HepG2 (cell line): ENCODE measurements at regions not wholly inside any gene's neighbourhood (a gene's known extent, or its start where the extent isn't known, plus 50 kb on each side); places are given as distances from the start of the nearest gene placed in this dataset.

Source experiments
- ATAC-seq: fragments of 200-7000 bp; cut with Tn5 transposase; 3 replicates; pipeline ENCODE4 v1.9.1; 2020; ENCODE audit warnings: mild to moderate bottlenecking, moderate library complexity
- BruUV-seq: library from RNA; stranded (reverse); fragments of 400-500 nt; replicated peaks from 2 replicates; lab custom pipeline; 2021; lab: Mats Ljungman, UMichigan
- CTCF ChIA-PET: fragments of 300-600 bp; formaldehyde crosslinking; extraction: SDS; loops from one replicate; lab custom pipeline; 2021; ENCODE audit warnings: low total read pairs, inconsistent platforms, low intra/inter-chr PET ratio; lab: Yijun Ruan, JAX
- POLR2A ChIA-PET: fragments of 350-600 bp; sonication (Branson Sonifier 250); formaldehyde crosslinking; loops from one replicate; lab custom pipeline; 2020; ENCODE audit warnings: antibody characterized with exemption, inconsistent platforms; lab: Yijun Ruan, JAX
- DNase-seq: peaks from one replicate; pipeline ENCODE4 v3.0.0-alpha.2; 2015; ENCODE audit warnings: low spot score
- FAIRE-seq: peaks from 3 replicates; lab custom pipeline; 2011; peaks lifted over from hg19 to GRCh38; lab: Jason Lieb, UNC
- H2AFZ ChIP-seq: one replicate; pipeline ENCODE4 v1.6.1; 2011; ENCODE audit warnings: low read length, inconsistent platforms
- H3K27ac ChIP-seq: fragments of 300-600 bp; 3 replicates; pipeline ENCODE4 v1.8.0; 2011; ENCODE audit warnings: mixed run types, mild to moderate bottlenecking, mixed read lengths, low read length, inconsistent platforms; ENCODE audit not compliant: insufficient read depth; ENCODE audit errors: extremely low read length
- H3K27me3 ChIP-seq, 2 experiments: fragments of 200-600 bp in 1 of 2; 2 replicates in 1 of 2; 3 replicates in 1 of 2; pipeline versions ENCODE4 v1.6.0 to v1.8.0; 2011; ENCODE audit warnings: low read length in 2 of 2, mild to moderate bottlenecking in 2 of 2, moderate library complexity in 2 of 2, inconsistent platforms in 1 of 2; ENCODE audit not compliant: insufficient read depth in 2 of 2, control insufficient read depth in 1 of 2
- H3K36me3 ChIP-seq, 2 experiments: fragments of 200-600 bp in 1 of 2; replicated peaks in 1 of 2; 2 replicates in 1 of 2; 3 replicates in 1 of 2; pipeline versions ENCODE4 v1.5.1 to v1.8.0; 2011; ENCODE audit warnings: low read length in 2 of 2, inconsistent platforms in 1 of 2; ENCODE audit not compliant: insufficient read depth in 2 of 2, control insufficient read depth in 1 of 2
- H3K4me1 ChIP-seq: 2 replicates; pipeline ENCODE4 v1.5.1; 2012; ENCODE audit warnings: low read length, inconsistent platforms; ENCODE audit not compliant: insufficient read depth
- H3K4me2 ChIP-seq: 2 replicates; pipeline ENCODE4 v1.6.0; 2011; ENCODE audit warnings: low read depth, low read length, inconsistent platforms
- H3K4me3 ChIP-seq, 3 experiments: fragments of 200-600 bp in 1 of 3; sonication (generic), shearing (Covaris generic) in 1 of 3; replicated peaks in 1 of 3; 2 replicates each; pipeline ENCODE4 v1.5.1; 2011 to 2016; ENCODE audit warnings: low read length in 3 of 3, inconsistent platforms in 2 of 3, low read depth in 2 of 3, mild to moderate bottlenecking in 2 of 3, control low read depth in 1 of 3, mixed read lengths in 1 of 3; ENCODE audit not compliant: insufficient read depth in 1 of 3
- H3K79me2 ChIP-seq: one replicate; pipeline ENCODE4 v1.6.1; 2011; ENCODE audit warnings: low read length, inconsistent platforms; ENCODE audit not compliant: insufficient read depth
- H3K9ac ChIP-seq: 2 replicates; pipeline ENCODE4 v1.6.0; 2011; ENCODE audit warnings: mild to moderate bottlenecking, low read depth, low read length, inconsistent platforms; ENCODE audit not compliant: insufficient read depth
- H3K9me3 ChIP-seq: 2 replicates; pipeline ENCODE4 v1.5.1; 2012; ENCODE audit warnings: mild to moderate bottlenecking, low read length
- H4K20me1 ChIP-seq: 2 replicates; pipeline ENCODE4 v1.6.0; 2011; ENCODE audit warnings: inconsistent platforms, mild to moderate bottlenecking, low read length, moderate library complexity; ENCODE audit not compliant: insufficient read depth
- DR1 ChIP-seq: sonication (generic); formaldehyde crosslinking; IDR thresholded peaks from 2 replicates; pipeline ENCODE4 v1.8.0; 2021; ENCODE audit warnings: mild to moderate bottlenecking, missing genetic modification reagents, inconsistent platforms
- FOSL2 ChIP-seq: sonication (generic); formaldehyde crosslinking; IDR thresholded peaks from 2 replicates; pipeline ENCODE4 v1.4.0; 2020; ENCODE audit warnings: missing genetic modification reagents
- HNRNPUL1 ChIP-seq: fragments of 200-400 bp; formaldehyde crosslinking; IDR thresholded peaks from 2 replicates; pipeline ENCODE4 v1.6.1; 2017; ENCODE audit warnings: low read depth, mild to moderate bottlenecking, low read length, moderate library complexity
- KLF9 ChIP-seq: IDR thresholded peaks from 2 replicates; pipeline ENCODE4 v1.6.1; 2016; ENCODE audit warnings: low read depth
- MAFK ChIP-seq, 2 experiments: IDR thresholded peaks in 1 of 2; conservative IDR thresholded peaks in 1 of 2; 2 replicates each; pipeline ENCODE4 v1.6.1; 2011; ENCODE audit warnings: improper control_type of control experiment in 2 of 2, low read length in 2 of 2
- NFIC ChIP-seq: IDR thresholded peaks from 2 replicates; pipeline ENCODE4 v1.6.1; 2012; ENCODE audit warnings: mild to moderate bottlenecking, low read length, inconsistent platforms
- RBM22 ChIP-seq: fragments of 200-400 bp; formaldehyde crosslinking; optimal IDR thresholded peaks from 2 replicates; pipeline ENCODE3; 2017; ENCODE audit warnings: mild to moderate bottlenecking, low read length, moderate library complexity
- ZFP36 ChIP-seq: fragments of 150-350 bp; IDR thresholded peaks from 2 replicates; pipeline ENCODE4 v1.6.1; 2018; ENCODE audit warnings: borderline replicate concordance, low read length, low read depth; ENCODE audit not compliant: partially characterized antibody
- ZNF761 ChIP-seq: sonication (generic); formaldehyde crosslinking; conservative IDR thresholded peaks from 2 replicates; pipeline ENCODE4 v1.4.0; 2020; ENCODE audit warnings: mild to moderate bottlenecking, missing genetic modification reagents
- WGBS: methylation state at CpG from one replicate; pipeline ENCODE4 v1.1.6; 2017; ENCODE audit warnings: low lambda C conversion rate; 5-methylcytosine and 5-hydroxymethylcytosine counted together
- in situ Hi-C: cut with HindIII; loops from 2 replicates; pipeline ENCODE4 v1.10.0; 2017; ENCODE audit warnings: low pct_unique_long_range_greater_than_20kb; ENCODE audit not compliant: extremely low pct_ligation_motif_present
- intact Hi-C: fragments of 100-400 bp; cut with micrococcal nuclease; formaldehyde crosslinking; loops from one replicate; pipeline ENCODE4 v1.10.0; 2022; ENCODE audit not compliant: unreplicated experiment
- TF ChIP-seq, protein P1 (sequence below): sonication (generic); formaldehyde crosslinking; IDR thresholded peaks from 2 replicates; pipeline ENCODE4 v1.4.0; 2020; ENCODE audit warnings: mild to moderate bottlenecking, missing genetic modification reagents
- TF ChIP-seq, protein P2 (sequence below): sonication (generic); formaldehyde crosslinking; IDR thresholded peaks from 2 replicates; pipeline ENCODE4 v1.5.1; 2020; ENCODE audit warnings: mild to moderate bottlenecking, moderate library complexity, missing genetic modification reagents

DNA sequence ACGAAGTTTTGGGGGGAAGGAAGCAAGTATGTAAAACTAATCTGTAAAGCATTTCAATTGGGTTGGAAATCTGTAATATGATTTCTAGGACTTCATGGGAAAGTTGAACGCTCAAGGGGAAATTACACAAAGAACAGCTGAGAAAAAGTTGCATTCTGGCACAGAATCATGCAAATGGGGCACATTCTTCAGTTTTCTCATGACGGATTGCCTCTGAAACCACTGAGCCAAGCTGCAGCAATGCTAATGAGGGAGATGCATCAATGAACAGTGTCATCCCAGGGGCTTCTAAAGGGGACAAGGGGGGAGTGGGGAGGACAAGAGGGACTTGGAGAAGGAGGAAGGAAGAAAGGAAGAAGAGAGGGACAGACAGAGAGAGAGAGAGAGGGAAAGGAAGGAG, 291.4 kb upstream of the ATP11B start:
- 1% methylated on average over 3 of the region's 3 CpGs for WGBS

More for the DNA sequence above, 291.4 kb upstream of the ATP11B start:
- Histone ChIP-seq H3K4me3 (no peak overlapping the region), H3K27me3 (peaks cover 0 to 9% of the 10 kb centered on the region in 2 experiments; a peak in 3 of 5 replicates), H3K4me2 (no peak overlapping the region), H3K36me3 (no peaks in the 10 kb centered on the region), H3K9me3 (no peaks in the 10 kb centered on the region), H3K27ac (no peak overlapping the region), H3K9ac (no peak overlapping the region), H3K4me1 (no peaks in the 10 kb centered on the region), H3K79me2 (no peaks in the 10 kb centered on the region), H4K20me1 (no peaks in the 10 kb centered on the region), H2AFZ (no peak overlapping the region)
- no peak for ATAC-seq
- in situ Hi-C loops (no loop called here), intact Hi-C loops (no loop called here)
- ChIA-PET CTCF (no interaction called here), POLR2A (no interaction called here)
- FAIRE-seq = no peak
- no peak for DNase-seq
- no TSS peak for BruUV-seq
- TF ChIP-seq NFIC (no peak), HNRNPUL1 (no peak), KLF9 (CRISPR knock-in tag) (no peak), ZFP36 (no peak), ZNF761 (CRISPR knock-in tag) (no peak), MAFK (conservative IDR thresholded peaks at IDR 0.05 in 1 of 2, IDR thresholded peaks at IDR 0.05 in 1 of 2; ENCODE audit: low read length in 2 of 2) (no peak), DR1 (CRISPR knock-in tag) (no peak), RBM22 (no peak), FOSL2 (CRISPR knock-in tag) (no peak)
- TF ChIP-seq, protein P1, sequence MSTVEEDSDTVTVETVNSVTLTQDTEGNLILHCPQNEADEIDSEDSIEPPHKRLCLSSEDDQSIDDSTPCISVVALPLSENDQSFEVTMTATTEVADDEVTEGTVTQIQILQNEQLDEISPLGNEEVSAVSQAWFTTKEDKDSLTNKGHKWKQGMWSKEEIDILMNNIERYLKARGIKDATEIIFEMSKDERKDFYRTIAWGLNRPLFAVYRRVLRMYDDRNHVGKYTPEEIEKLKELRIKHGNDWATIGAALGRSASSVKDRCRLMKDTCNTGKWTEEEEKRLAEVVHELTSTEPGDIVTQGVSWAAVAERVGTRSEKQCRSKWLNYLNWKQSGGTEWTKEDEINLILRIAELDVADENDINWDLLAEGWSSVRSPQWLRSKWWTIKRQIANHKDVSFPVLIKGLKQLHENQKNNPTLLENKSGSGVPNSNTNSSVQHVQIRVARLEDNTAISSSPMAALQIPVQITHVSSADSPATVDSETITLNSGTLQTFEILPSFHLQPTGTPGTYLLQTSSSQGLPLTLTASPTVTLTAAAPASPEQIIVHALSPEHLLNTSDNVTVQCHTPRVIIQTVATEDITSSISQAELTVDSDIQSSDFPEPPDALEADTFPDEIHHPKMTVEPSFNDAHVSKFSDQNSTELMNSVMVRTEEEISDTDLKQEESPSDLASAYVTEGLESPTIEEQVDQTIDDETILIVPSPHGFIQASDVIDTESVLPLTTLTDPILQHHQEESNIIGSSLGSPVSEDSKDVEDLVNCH = no peak
- TF ChIP-seq, protein P2, sequence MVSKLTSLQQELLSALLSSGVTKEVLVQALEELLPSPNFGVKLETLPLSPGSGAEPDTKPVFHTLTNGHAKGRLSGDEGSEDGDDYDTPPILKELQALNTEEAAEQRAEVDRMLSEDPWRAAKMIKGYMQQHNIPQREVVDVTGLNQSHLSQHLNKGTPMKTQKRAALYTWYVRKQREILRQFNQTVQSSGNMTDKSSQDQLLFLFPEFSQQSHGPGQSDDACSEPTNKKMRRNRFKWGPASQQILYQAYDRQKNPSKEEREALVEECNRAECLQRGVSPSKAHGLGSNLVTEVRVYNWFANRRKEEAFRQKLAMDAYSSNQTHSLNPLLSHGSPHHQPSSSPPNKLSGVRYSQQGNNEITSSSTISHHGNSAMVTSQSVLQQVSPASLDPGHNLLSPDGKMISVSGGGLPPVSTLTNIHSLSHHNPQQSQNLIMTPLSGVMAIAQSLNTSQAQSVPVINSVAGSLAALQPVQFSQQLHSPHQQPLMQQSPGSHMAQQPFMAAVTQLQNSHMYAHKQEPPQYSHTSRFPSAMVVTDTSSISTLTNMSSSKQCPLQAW (CRISPR knock-in tag) = no peak
